ENCODE measurements at regions not wholly inside any gene's neighbourhood (a gene's known extent, or its start where the extent isn't known, plus 50 kb on each side); places are given as distances from the start of the nearest gene placed in this dataset.

DNA sequence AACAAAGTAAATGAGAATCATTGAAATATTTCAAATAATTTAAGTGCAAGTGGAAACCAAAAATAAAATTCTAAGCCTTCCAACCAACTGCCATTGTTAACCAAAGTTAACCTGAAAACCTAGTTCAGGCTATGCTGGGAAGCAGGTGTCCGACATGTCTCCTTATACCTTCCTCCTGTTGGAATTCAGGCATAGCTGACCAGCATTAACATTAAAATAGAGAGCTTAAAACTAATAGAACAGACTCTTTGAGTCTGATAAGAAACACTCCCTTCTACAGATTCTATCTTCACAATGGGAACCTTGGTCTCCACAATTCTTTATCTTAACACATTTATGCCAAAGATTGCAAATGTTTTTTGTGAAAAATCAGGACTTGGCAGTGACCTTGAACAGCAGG is 1004.9 kb upstream of the NRXN1 start:
- TF ChIP-seq, protein P1, sequence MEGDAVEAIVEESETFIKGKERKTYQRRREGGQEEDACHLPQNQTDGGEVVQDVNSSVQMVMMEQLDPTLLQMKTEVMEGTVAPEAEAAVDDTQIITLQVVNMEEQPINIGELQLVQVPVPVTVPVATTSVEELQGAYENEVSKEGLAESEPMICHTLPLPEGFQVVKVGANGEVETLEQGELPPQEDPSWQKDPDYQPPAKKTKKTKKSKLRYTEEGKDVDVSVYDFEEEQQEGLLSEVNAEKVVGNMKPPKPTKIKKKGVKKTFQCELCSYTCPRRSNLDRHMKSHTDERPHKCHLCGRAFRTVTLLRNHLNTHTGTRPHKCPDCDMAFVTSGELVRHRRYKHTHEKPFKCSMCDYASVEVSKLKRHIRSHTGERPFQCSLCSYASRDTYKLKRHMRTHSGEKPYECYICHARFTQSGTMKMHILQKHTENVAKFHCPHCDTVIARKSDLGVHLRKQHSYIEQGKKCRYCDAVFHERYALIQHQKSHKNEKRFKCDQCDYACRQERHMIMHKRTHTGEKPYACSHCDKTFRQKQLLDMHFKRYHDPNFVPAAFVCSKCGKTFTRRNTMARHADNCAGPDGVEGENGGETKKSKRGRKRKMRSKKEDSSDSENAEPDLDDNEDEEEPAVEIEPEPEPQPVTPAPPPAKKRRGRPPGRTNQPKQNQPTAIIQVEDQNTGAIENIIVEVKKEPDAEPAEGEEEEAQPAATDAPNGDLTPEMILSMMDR (IDR thresholded peaks at IDR 0.05; ENCODE audit: insufficient read depth, low read length, poor library complexity, severe bottlenecking): no peak
- TF ChIP-seq EZH2phosphoT487 (conservative IDR thresholded peaks at IDR 0.05; ENCODE audit: low read length): no peak

Measured in SU-DHL-6 (cell line).